DND-41 (cell line): ENCODE measurements at regions not wholly inside any gene's neighbourhood (a gene's known extent, or its start where the extent isn't known, plus 50 kb on each side); places are given as distances from the start of the nearest gene placed in this dataset.

Source experiments
- EZH2 ChIP-seq: IDR thresholded peaks from 3 replicates; pipeline ENCODE4 v1.6.1; 2012; ENCODE audit warnings: borderline replicate concordance, low read depth, mild to moderate bottlenecking, moderate library complexity, low read length, inconsistent platforms; ENCODE audit not compliant: severe bottlenecking
- TF ChIP-seq, protein P1 (sequence below): IDR thresholded peaks from 2 replicates; pipeline ENCODE4 v1.5.1; 2012; ENCODE audit warnings: borderline replicate concordance, low read length, moderate library complexity, mild to moderate bottlenecking; ENCODE audit not compliant: poor library complexity, severe bottlenecking; ENCODE audit errors: extremely low read depth

DNA sequence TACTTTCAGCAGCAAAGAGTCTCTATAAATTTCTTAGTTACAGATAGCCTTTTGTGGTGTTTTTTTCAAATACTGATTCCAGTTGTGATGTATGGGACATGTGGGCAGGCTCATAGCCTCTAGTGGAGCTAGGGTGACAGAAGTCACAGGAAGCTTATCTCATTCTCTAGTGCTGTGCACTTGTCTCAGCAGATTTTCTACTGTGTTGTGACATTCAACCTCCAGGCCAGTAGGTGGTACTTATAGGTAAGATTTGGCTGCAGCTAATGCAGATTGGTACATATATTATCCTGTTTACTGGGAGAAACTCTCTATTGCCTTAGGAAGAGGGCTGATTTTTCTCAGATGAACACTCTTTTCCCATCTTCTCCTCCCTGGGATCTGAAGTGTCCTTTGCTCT, 176.2 kb downstream of the CALCRL start:
- TF ChIP-seq, protein P1, sequence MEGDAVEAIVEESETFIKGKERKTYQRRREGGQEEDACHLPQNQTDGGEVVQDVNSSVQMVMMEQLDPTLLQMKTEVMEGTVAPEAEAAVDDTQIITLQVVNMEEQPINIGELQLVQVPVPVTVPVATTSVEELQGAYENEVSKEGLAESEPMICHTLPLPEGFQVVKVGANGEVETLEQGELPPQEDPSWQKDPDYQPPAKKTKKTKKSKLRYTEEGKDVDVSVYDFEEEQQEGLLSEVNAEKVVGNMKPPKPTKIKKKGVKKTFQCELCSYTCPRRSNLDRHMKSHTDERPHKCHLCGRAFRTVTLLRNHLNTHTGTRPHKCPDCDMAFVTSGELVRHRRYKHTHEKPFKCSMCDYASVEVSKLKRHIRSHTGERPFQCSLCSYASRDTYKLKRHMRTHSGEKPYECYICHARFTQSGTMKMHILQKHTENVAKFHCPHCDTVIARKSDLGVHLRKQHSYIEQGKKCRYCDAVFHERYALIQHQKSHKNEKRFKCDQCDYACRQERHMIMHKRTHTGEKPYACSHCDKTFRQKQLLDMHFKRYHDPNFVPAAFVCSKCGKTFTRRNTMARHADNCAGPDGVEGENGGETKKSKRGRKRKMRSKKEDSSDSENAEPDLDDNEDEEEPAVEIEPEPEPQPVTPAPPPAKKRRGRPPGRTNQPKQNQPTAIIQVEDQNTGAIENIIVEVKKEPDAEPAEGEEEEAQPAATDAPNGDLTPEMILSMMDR: no peak
- no peak for TF ChIP-seq EZH2
